ENCODE measurements at regions not wholly inside any gene's neighbourhood (a gene's known extent, or its start where the extent isn't known, plus 50 kb on each side); places are given as distances from the start of the nearest gene placed in this dataset.

GRCh38 chr3:13746385-13746784, 133.5 kb downstream of the WNT7A start:
- H3K4me3 Mint-ChIP-seq: no peak overlapping the region
- no peak overlapping the region for H4K5ac ChIP-seq (ENCODE audit: insufficient read length, low read depth, low read length)
- H4K8ac ChIP-seq (replicated peaks; ENCODE audit: insufficient read length, low read depth, low read length): no peak overlapping the region
- peaks cover 22 to 26% of the 10 kb centered on the region in 2 experiments for H3K9me3 Mint-ChIP-seq
- H3T11ph ChIP-seq (ENCODE audit: low read length): no peak overlapping the region
- H3K4me2 ChIP-seq (ENCODE audit: insufficient read depth, insufficient read length, low read length): no peak overlapping the region
- no peaks in the 10 kb centered on the region for H4K20me1 ChIP-seq (ENCODE audit: control insufficient read depth, insufficient read depth, insufficient read length)
- H3K9me3 ChIP-seq (ENCODE audit: control insufficient read depth, low read depth, low read length): no peaks in the 10 kb centered on the region
- H2BK20ac ChIP-seq (ENCODE audit: low read depth, low read length, poor library complexity, severe bottlenecking): no peak overlapping the region
- H3K27me3 Mint-ChIP-seq (ENCODE audit: low read depth): peaks cover 5% of the 10 kb centered on the region
- no peaks in the 10 kb centered on the region for H3K27me3 ChIP-seq (ENCODE audit: insufficient read depth, low read length)
- H2BK5ac ChIP-seq (ENCODE audit: insufficient read length, low read length): no peak overlapping the region
- no peak overlapping the region for H3K27ac ChIP-seq (ENCODE audit: insufficient read length, low read depth, low read length)
- H3K79me2 ChIP-seq (ENCODE audit: insufficient read depth, low read length): no peaks in the 10 kb centered on the region
- peaks cover 4 to 17% (median 7%) of the 10 kb centered on the region in 3 experiments; a peak in 5 of 7 replicates for H3K36me3 Mint-ChIP-seq (ENCODE audit: insufficient read depth in 1 of 3, low read depth in 3 of 3)
- H2AFZ ChIP-seq (ENCODE audit: low read length): no peak overlapping the region
- H3K18ac ChIP-seq (ENCODE audit: insufficient read length, low read depth, low read length): no peak overlapping the region
- no peak overlapping the region for H3K9ac ChIP-seq (ENCODE audit: extremely low read depth, insufficient read length, low read length)
- WGBS (ENCODE audit: extremely low coverage, insufficient read length, low lambda C conversion rate): no CpG with 5 or more reads among the region's 7 CpGs
- TF ChIP-seq CTCF (conservative IDR thresholded peaks at IDR 0.05): no peak
- no peak overlapping the region for H4K91ac ChIP-seq (ENCODE audit: insufficient read length, low read depth, low read length)
- H3K4me1 ChIP-seq (ENCODE audit: insufficient read depth, low read length): no peaks in the 10 kb centered on the region
- no peaks in the 10 kb centered on the region for H3K4me1 Mint-ChIP-seq
- H3K79me1 ChIP-seq (ENCODE audit: insufficient read depth, low read depth, low read length, poor library complexity, severe bottlenecking): no peaks in the 10 kb centered on the region
- H3K27ac Mint-ChIP-seq: no peak overlapping the region
- H2AK5ac ChIP-seq (ENCODE audit: insufficient read length, low read length): no peak overlapping the region
- no peak overlapping the region for H3K14ac ChIP-seq (ENCODE audit: insufficient read depth, low read length)
- no peak overlapping the region for H3K4ac ChIP-seq (ENCODE audit: low read depth, low read length)
- no peaks in the 10 kb centered on the region for H3K23me2 ChIP-seq (ENCODE audit: insufficient read length, low read depth, low read length, poor library complexity, severe bottlenecking)
- no peak overlapping the region for H2BK12ac ChIP-seq (ENCODE audit: insufficient read length, low read depth, low read length)
- no peak overlapping the region for H2BK120ac ChIP-seq (ENCODE audit: low read depth, low read length, poor library complexity, severe bottlenecking)
- no peak overlapping the region for H3K56ac ChIP-seq (ENCODE audit: insufficient read length, low read depth, low read length)
- no peak for DNase-seq
- H2BK15ac ChIP-seq (ENCODE audit: low read depth, low read length): no peak overlapping the region
- no peak overlapping the region for H3K23ac ChIP-seq (ENCODE audit: insufficient read length, low read depth, low read length)

Data from H9 (cell line).